ENCODE measurements at regions not wholly inside any gene's neighbourhood (a gene's known extent, or its start where the extent isn't known, plus 50 kb on each side); places are given as distances from the start of the nearest gene placed in this dataset.
"Not testable (repeated sequence)": the region's sequence is repeated elsewhere in the genome, so short reads cannot be mapped to it uniquely, and the experiment has no call there.

DNA sequence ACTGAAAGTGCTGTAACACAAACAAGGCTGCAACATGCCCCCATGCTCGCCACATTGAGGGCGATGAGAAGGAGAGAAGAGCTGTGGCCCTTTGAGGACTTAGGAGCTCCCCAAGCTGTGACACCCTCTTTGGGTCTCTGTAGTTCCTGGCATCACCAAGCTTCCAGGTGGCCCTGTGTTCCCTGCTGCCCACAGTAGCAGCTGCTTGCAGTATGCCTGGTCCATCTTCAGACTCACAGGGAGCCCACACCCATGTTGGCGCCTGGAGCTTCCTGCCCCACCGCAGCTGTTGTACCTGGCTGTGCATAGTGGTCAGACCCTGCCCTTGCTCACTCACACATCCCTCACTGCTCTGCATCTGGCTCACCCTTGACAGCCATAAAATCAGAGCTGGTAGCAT, 401.2 kb upstream of the NRG3 start:
- Histone ChIP-seq H3K4me3 (ENCODE audit: low read length in 3 of 3) (no peak overlapping the region), H3K9ac (ENCODE audit: low read depth in 1 of 3, low read length in 3 of 3) (no peak overlapping the region), H3K27ac (ENCODE audit: low read depth, low read length) (no peak overlapping the region), H3K36me3 (ENCODE audit: control insufficient read depth in 3 of 3, insufficient read depth in 3 of 3, low read length in 3 of 3) (no peaks in the 10 kb centered on the region), H3K4me1 (ENCODE audit: control insufficient read depth in 3 of 3, insufficient read depth in 3 of 3, low read length in 3 of 3) (no peaks in the 10 kb centered on the region), H3K27me3 (ENCODE audit: control insufficient read depth in 3 of 3, insufficient read depth in 3 of 3, low read length in 3 of 3) (no peaks in the 10 kb centered on the region), H3K9me3 (ENCODE audit: control insufficient read depth in 3 of 3, low read length in 3 of 3) (peaks cover 0 to 3% (median 0%) of the 10 kb centered on the region in 3 donors)

- no peak overlapping the region for H3K4me3 ChIP-seq (ENCODE audit: low read length in 3 of 3)
- no peak overlapping the region for H3K27ac ChIP-seq (ENCODE audit: low read depth, low read length)
- no peaks in the 10 kb centered on the region for H3K36me3 ChIP-seq (ENCODE audit: control insufficient read depth in 3 of 3, insufficient read depth in 3 of 3, low read length in 3 of 3)
- H3K9me3 ChIP-seq (ENCODE audit: control insufficient read depth in 3 of 3, low read length in 3 of 3): no peaks in the 10 kb centered on the region
- H3K4me1 ChIP-seq (ENCODE audit: control insufficient read depth in 3 of 3, insufficient read depth in 3 of 3, low read length in 3 of 3): no peaks in the 10 kb centered on the region
- H3K9ac ChIP-seq (ENCODE audit: low read depth in 1 of 3, low read length in 3 of 3): no peak overlapping the region
- no peaks in the 10 kb centered on the region for H3K27me3 ChIP-seq (ENCODE audit: control insufficient read depth in 3 of 3, insufficient read depth in 3 of 3, low read length in 3 of 3)
These were observed 395.7 kb upstream of the NRG3 start for GRCh38 chr10:81479316-81479715.

DNA sequence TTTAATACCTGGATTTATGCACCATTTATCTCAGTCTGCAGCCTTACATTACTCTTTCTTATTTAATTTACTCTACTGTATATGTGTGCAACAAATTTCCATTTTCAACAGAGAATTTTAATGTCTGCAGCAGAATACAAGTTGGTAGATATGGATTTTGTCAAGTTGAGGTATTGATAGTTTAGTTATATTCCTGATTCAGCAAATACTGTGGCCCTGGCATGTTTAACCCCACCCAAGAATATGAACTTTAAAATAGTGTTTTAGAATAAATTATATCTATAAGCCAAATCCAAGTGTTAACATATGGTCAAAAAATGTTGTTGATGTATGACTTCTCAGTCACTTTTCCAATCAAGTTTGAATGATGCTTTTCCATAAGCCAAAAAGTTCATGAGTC, 378.4 kb upstream of the NRG3 start:
- no peaks in the 10 kb centered on the region for H3K36me3 ChIP-seq (ENCODE audit: control insufficient read depth in 3 of 3, insufficient read depth in 3 of 3, low read length in 3 of 3)
- no peaks in the 10 kb centered on the region for H3K4me1 ChIP-seq (ENCODE audit: control insufficient read depth in 3 of 3, insufficient read depth in 3 of 3, low read length in 3 of 3)
- H3K4me3 ChIP-seq (ENCODE audit: low read length in 3 of 3): no peak overlapping the region
- no peak overlapping the region for H3K27ac ChIP-seq (ENCODE audit: low read depth, low read length)
- no peak overlapping the region for H3K9ac ChIP-seq (ENCODE audit: low read depth in 1 of 3, low read length in 3 of 3)
- no peaks in the 10 kb centered on the region for H3K27me3 ChIP-seq (ENCODE audit: control insufficient read depth in 3 of 3, insufficient read depth in 3 of 3, low read length in 3 of 3)
- peaks cover 0 to 2% (median 0%) of the 10 kb centered on the region in 3 donors for H3K9me3 ChIP-seq (ENCODE audit: control insufficient read depth in 3 of 3, low read length in 3 of 3)

- Histone ChIP-seq H3K9ac (ENCODE audit: low read depth in 1 of 3, low read length in 3 of 3) (no peak overlapping the region), H3K27ac (ENCODE audit: low read depth, low read length) (no peak overlapping the region), H3K36me3 (ENCODE audit: control insufficient read depth in 3 of 3, insufficient read depth in 3 of 3, low read length in 3 of 3) (no peaks in the 10 kb centered on the region), H3K4me3 (ENCODE audit: low read length in 3 of 3) (no peak overlapping the region), H3K9me3 (ENCODE audit: control insufficient read depth in 3 of 3, low read length in 3 of 3) (peaks cover 0 to 2% (median 0%) of the 10 kb centered on the region in 3 donors), H3K4me1 (ENCODE audit: control insufficient read depth in 3 of 3, insufficient read depth in 3 of 3, low read length in 3 of 3) (no peaks in the 10 kb centered on the region), H3K27me3 (ENCODE audit: control insufficient read depth in 3 of 3, insufficient read depth in 3 of 3, low read length in 3 of 3) (no peaks in the 10 kb centered on the region)
These were observed 376.9 kb upstream of the NRG3 start for GRCh38 chr10:81498011-81498551.

GRCh38 chr10:81502677-81503359, 372.2 kb upstream of the NRG3 start:
- no peak overlapping the region for H3K27ac ChIP-seq (ENCODE audit: low read depth, low read length)

GRCh38 chr10:81505777-81506176, 369.2 kb upstream of the NRG3 start:
- H3K9me3 ChIP-seq (ENCODE audit: control insufficient read depth in 3 of 3, low read length in 3 of 3); H3K9ac ChIP-seq (ENCODE audit: low read depth in 1 of 3, low read length in 3 of 3); H3K27me3 ChIP-seq (ENCODE audit: control insufficient read depth in 3 of 3, insufficient read depth in 3 of 3, low read length in 3 of 3); H3K36me3 ChIP-seq (ENCODE audit: control insufficient read depth in 3 of 3, insufficient read depth in 3 of 3, low read length in 3 of 3); H3K4me1 ChIP-seq (ENCODE audit: control insufficient read depth in 3 of 3, insufficient read depth in 3 of 3, low read length in 3 of 3); H3K27ac ChIP-seq (ENCODE audit: low read depth, low read length); H3K4me3 ChIP-seq (ENCODE audit: low read length in 3 of 3): not testable (repeated sequence)

More at GRCh38 chr10:81502677-81503359, 372.2 kb upstream of the NRG3 start:
- no peaks in the 10 kb centered on the region for H3K4me1 ChIP-seq (ENCODE audit: control insufficient read depth in 3 of 3, insufficient read depth in 3 of 3, low read length in 3 of 3)
- H3K4me3 ChIP-seq (ENCODE audit: low read length in 3 of 3): no peak overlapping the region
- peaks cover 0 to 2% (median 0%) of the 10 kb centered on the region in 3 donors for H3K9me3 ChIP-seq (ENCODE audit: control insufficient read depth in 3 of 3, low read length in 3 of 3)
- no peaks in the 10 kb centered on the region for H3K36me3 ChIP-seq (ENCODE audit: control insufficient read depth in 3 of 3, insufficient read depth in 3 of 3, low read length in 3 of 3)
- H3K9ac ChIP-seq (ENCODE audit: low read depth in 1 of 3, low read length in 3 of 3): no peak overlapping the region
- H3K27me3 ChIP-seq (ENCODE audit: control insufficient read depth in 3 of 3, insufficient read depth in 3 of 3, low read length in 3 of 3): no peaks in the 10 kb centered on the region

- Histone ChIP-seq H3K4me3 (ENCODE audit: low read length in 3 of 3) (no peak overlapping the region), H3K36me3 (ENCODE audit: control insufficient read depth in 3 of 3, insufficient read depth in 3 of 3, low read length in 3 of 3) (no peaks in the 10 kb centered on the region), H3K9ac (ENCODE audit: low read depth in 1 of 3, low read length in 3 of 3) (no peak overlapping the region), H3K4me1 (ENCODE audit: control insufficient read depth in 3 of 3, insufficient read depth in 3 of 3, low read length in 3 of 3) (no peaks in the 10 kb centered on the region), H3K9me3 (ENCODE audit: control insufficient read depth in 3 of 3, low read length in 3 of 3) (no peaks in the 10 kb centered on the region), H3K27ac (ENCODE audit: low read depth, low read length) (no peak overlapping the region), H3K27me3 (ENCODE audit: control insufficient read depth in 3 of 3, insufficient read depth in 3 of 3, low read length in 3 of 3) (no peaks in the 10 kb centered on the region)
These were observed 360.2 kb upstream of the NRG3 start for GRCh38 chr10:81514811-81515210.

GRCh38 chr10:81520688-81521087, 354.3 kb upstream of the NRG3 start:
- H3K27me3 ChIP-seq (ENCODE audit: control insufficient read depth in 3 of 3, insufficient read depth in 3 of 3, low read length in 3 of 3): no peaks in the 10 kb centered on the region
- no peak overlapping the region for H3K4me3 ChIP-seq (ENCODE audit: low read length in 3 of 3)
- no peaks in the 10 kb centered on the region for H3K9me3 ChIP-seq (ENCODE audit: control insufficient read depth in 3 of 3, low read length in 3 of 3)
- H3K27ac ChIP-seq (ENCODE audit: low read depth, low read length): no peak overlapping the region
- no peak overlapping the region for H3K9ac ChIP-seq (ENCODE audit: low read depth in 1 of 3, low read length in 3 of 3)
- no peaks in the 10 kb centered on the region for H3K36me3 ChIP-seq (ENCODE audit: control insufficient read depth in 3 of 3, insufficient read depth in 3 of 3, low read length in 3 of 3)
- no peaks in the 10 kb centered on the region for H3K4me1 ChIP-seq (ENCODE audit: control insufficient read depth in 3 of 3, insufficient read depth in 3 of 3, low read length in 3 of 3)

- no peaks in the 10 kb centered on the region for H3K9me3 ChIP-seq (ENCODE audit: control insufficient read depth in 3 of 3, low read length in 3 of 3)
- H3K27ac ChIP-seq (ENCODE audit: low read depth, low read length): no peak overlapping the region
- no peaks in the 10 kb centered on the region for H3K36me3 ChIP-seq (ENCODE audit: control insufficient read depth in 3 of 3, insufficient read depth in 3 of 3, low read length in 3 of 3)
- no peaks in the 10 kb centered on the region for H3K27me3 ChIP-seq (ENCODE audit: control insufficient read depth in 3 of 3, insufficient read depth in 3 of 3, low read length in 3 of 3)
- H3K9ac ChIP-seq (ENCODE audit: low read depth in 1 of 3, low read length in 3 of 3): no peak overlapping the region
- H3K4me1 ChIP-seq (ENCODE audit: control insufficient read depth in 3 of 3, insufficient read depth in 3 of 3, low read length in 3 of 3): no peaks in the 10 kb centered on the region
- H3K4me3 ChIP-seq (ENCODE audit: low read length in 3 of 3): no peak overlapping the region
These were observed 350.5 kb upstream of the NRG3 start for GRCh38 chr10:81524467-81524866.

DNA sequence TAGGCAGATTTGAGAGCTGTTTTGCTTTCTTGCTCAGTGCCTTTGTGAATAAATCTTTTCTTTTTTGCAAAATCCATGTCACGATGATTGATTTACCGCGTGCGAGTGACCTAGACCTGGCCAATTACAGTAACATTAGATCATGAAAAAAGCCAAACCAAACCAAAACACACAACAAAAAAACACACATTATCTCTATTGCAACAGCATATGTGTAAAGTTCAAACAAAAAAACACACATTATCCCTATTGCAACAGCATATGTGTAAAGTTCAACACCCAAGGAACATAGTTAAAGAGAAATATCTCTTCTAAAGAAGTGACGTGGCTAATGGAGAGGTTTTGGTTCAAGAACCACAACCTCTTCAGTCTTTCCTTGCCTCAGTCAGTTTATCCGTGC, 342.6 kb upstream of the NRG3 start:
- no peak overlapping the region for H3K9ac ChIP-seq (ENCODE audit: low read depth in 1 of 3, low read length in 3 of 3)
- H3K9me3 ChIP-seq (ENCODE audit: control insufficient read depth in 3 of 3, low read length in 3 of 3): peaks cover 0 to 3% (median 0%) of the 10 kb centered on the region in 3 donors
- no peak overlapping the region for H3K4me3 ChIP-seq (ENCODE audit: low read length in 3 of 3)
- H3K27me3 ChIP-seq (ENCODE audit: control insufficient read depth in 3 of 3, insufficient read depth in 3 of 3, low read length in 3 of 3): no peaks in the 10 kb centered on the region
- H3K4me1 ChIP-seq (ENCODE audit: control insufficient read depth in 3 of 3, insufficient read depth in 3 of 3, low read length in 3 of 3): no peaks in the 10 kb centered on the region
- H3K36me3 ChIP-seq (ENCODE audit: control insufficient read depth in 3 of 3, insufficient read depth in 3 of 3, low read length in 3 of 3): no peaks in the 10 kb centered on the region
- H3K27ac ChIP-seq (ENCODE audit: low read depth, low read length): no peak overlapping the region
